C4-2B (cell line): ENCODE measurements at regions not wholly inside any gene's neighbourhood (a gene's known extent, or its start where the extent isn't known, plus 50 kb on each side); places are given as distances from the start of the nearest gene placed in this dataset.

Source experiments
- CTCF ChIP-seq: fragments of 450-650 bp; conservative IDR thresholded peaks from 2 replicates; pipeline ENCODE4 v1.5.1; 2017; ENCODE audit warnings: mild to moderate bottlenecking
- ZFX ChIP-seq: fragments of 450-650 bp; IDR thresholded peaks from 2 replicates; pipeline ENCODE4 v1.6.1; 2017

GRCh38 chr1:187168297-187168696 lies 339.5 kb downstream of the PLA2G4A start:
- TF ChIP-seq CTCF (no peak), ZFX (no peak)
